ENCODE measurements at regions not wholly inside any gene's neighbourhood (a gene's known extent, or its start where the extent isn't known, plus 50 kb on each side); places are given as distances from the start of the nearest gene placed in this dataset.

GRCh38 chr6:90428514-90428913 is 131.9 kb upstream of the BACH2 start:
- no peak overlapping the region for H3K4me3 Mint-ChIP-seq
- H3K9me3 Mint-ChIP-seq = peaks cover 10 to 31% (median 19%) of the 10 kb centered on the region in 7 donors
- no peak for DNase-seq
- H3K27ac ChIP-seq (ENCODE audit: low read depth in 1 of 2, low read length in 2 of 2) = no peak overlapping the region
- H3K4me1 ChIP-seq (ENCODE audit: control insufficient read depth in 1 of 2, insufficient read depth in 2 of 2, low read length in 2 of 2) = no peaks in the 10 kb centered on the region
- WGBS (ENCODE audit: insufficient coverage) = 100% methylated on average over 1 of the region's 1 CpG
- H3K4me2 ChIP-seq (replicated peaks; ENCODE audit: extremely low read depth, low read length, poor library complexity, severe bottlenecking) = no peak overlapping the region
- H3K36me3 Mint-ChIP-seq = no peaks in the 10 kb centered on the region
- H3K27ac Mint-ChIP-seq = no peak overlapping the region
- peaks cover 6 to 21% of the 10 kb centered on the region in 2 donors for H3K9me3 ChIP-seq (replicated peaks in 1 of 2; ENCODE audit: control insufficient read depth in 1 of 2, insufficient read depth in 1 of 2, low read length in 2 of 2)
- H2AFZ ChIP-seq (ENCODE audit: insufficient read depth, low read depth, low read length, poor library complexity, severe bottlenecking) = no peak overlapping the region
- TF ChIP-seq, protein P1, sequence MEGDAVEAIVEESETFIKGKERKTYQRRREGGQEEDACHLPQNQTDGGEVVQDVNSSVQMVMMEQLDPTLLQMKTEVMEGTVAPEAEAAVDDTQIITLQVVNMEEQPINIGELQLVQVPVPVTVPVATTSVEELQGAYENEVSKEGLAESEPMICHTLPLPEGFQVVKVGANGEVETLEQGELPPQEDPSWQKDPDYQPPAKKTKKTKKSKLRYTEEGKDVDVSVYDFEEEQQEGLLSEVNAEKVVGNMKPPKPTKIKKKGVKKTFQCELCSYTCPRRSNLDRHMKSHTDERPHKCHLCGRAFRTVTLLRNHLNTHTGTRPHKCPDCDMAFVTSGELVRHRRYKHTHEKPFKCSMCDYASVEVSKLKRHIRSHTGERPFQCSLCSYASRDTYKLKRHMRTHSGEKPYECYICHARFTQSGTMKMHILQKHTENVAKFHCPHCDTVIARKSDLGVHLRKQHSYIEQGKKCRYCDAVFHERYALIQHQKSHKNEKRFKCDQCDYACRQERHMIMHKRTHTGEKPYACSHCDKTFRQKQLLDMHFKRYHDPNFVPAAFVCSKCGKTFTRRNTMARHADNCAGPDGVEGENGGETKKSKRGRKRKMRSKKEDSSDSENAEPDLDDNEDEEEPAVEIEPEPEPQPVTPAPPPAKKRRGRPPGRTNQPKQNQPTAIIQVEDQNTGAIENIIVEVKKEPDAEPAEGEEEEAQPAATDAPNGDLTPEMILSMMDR (IDR thresholded peaks at IDR 0.05) = no peak
- no peak overlapping the region for H3K9ac ChIP-seq (ENCODE audit: insufficient read depth, low read length, poor library complexity, severe bottlenecking)
- H3K4me3 ChIP-seq (replicated peaks in 1 of 3; ENCODE audit: low read depth in 2 of 3, low read length in 3 of 3) = no peak overlapping the region
- no peaks in the 10 kb centered on the region for H4K20me1 ChIP-seq (ENCODE audit: insufficient read depth, low read length)
- no peaks in the 10 kb centered on the region for H3K4me1 Mint-ChIP-seq
- no peaks in the 10 kb centered on the region for H3K36me3 ChIP-seq (replicated peaks in 1 of 2; ENCODE audit: control insufficient read depth in 1 of 2, insufficient read depth in 2 of 2, low read length in 2 of 2)
- no peaks in the 10 kb centered on the region for H3K27me3 ChIP-seq (ENCODE audit: control insufficient read depth in 2 of 2, insufficient read depth in 2 of 2, low read length in 2 of 2)
- intact Hi-C loops (cut with micrococcal nuclease) = no loop called here
- H3K79me2 ChIP-seq (ENCODE audit: insufficient read depth, low read length) = no peaks in the 10 kb centered on the region
- H3K27me3 Mint-ChIP-seq (ENCODE audit: low read depth in 3 of 3) = peaks cover 0 to 3% (median 2%) of the 10 kb centered on the region in 3 donors

DNA sequence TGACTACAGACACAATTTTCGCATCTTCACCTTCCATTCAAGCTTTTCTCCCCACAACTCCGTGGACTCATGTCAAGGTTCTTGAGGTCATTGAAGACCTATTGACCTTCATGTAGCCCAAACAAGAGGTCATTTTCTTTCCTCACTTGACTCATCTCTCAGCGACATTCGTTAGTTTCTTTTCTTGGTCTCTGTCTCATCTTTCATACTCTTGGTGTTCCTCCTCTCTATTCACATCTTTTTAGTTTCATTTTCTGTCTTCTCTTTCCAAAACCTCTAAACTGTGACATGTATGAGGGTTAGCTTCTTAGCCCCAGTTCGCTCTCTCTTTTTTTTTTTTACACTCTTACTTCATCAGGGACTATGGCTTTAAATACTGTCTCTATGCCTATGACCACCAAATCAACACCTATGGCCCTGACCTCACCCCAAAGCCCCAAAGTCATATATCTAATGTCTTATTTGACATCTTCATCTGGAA is 128.6 kb upstream of the BACH2 start:
- H3K4me3 ChIP-seq (replicated peaks in 1 of 3; ENCODE audit: low read depth in 2 of 3, low read length in 3 of 3) = no peak overlapping the region
- H3K27me3 ChIP-seq (ENCODE audit: control insufficient read depth in 2 of 2, insufficient read depth in 2 of 2, low read length in 2 of 2) = no peaks in the 10 kb centered on the region
- WGBS (ENCODE audit: insufficient coverage) = 93% methylated on average over 4 of the region's 5 CpGs
- DNase-seq = no peak
- intact Hi-C loops (cut with micrococcal nuclease) = no loop called here
- no peak overlapping the region for H3K27ac ChIP-seq (ENCODE audit: low read depth in 1 of 2, low read length in 2 of 2)
- H2AFZ ChIP-seq (ENCODE audit: insufficient read depth, low read depth, low read length, poor library complexity, severe bottlenecking) = no peak overlapping the region
- TF ChIP-seq, protein P1 (IDR thresholded peaks at IDR 0.05) = no peak
- H3K36me3 ChIP-seq (replicated peaks in 1 of 2; ENCODE audit: control insufficient read depth in 1 of 2, insufficient read depth in 2 of 2, low read length in 2 of 2) = no peaks in the 10 kb centered on the region
- peak overlapping the region in 1 of 2 donors; percentile 4 for H3K4me3 Mint-ChIP-seq
- H3K36me3 Mint-ChIP-seq = no peaks in the 10 kb centered on the region
- H3K9me3 ChIP-seq (replicated peaks in 1 of 2; ENCODE audit: control insufficient read depth in 1 of 2, insufficient read depth in 1 of 2, low read length in 2 of 2) = peaks cover 0 to 9% of the 10 kb centered on the region in 2 donors
- H3K27ac Mint-ChIP-seq = peak overlapping the region in 1 of 7 donors; percentile 7
- H3K9ac ChIP-seq (ENCODE audit: insufficient read depth, low read length, poor library complexity, severe bottlenecking) = no peak overlapping the region
- H3K4me1 ChIP-seq (ENCODE audit: control insufficient read depth in 1 of 2, insufficient read depth in 2 of 2, low read length in 2 of 2) = no peaks in the 10 kb centered on the region
- H4K20me1 ChIP-seq (ENCODE audit: insufficient read depth, low read length) = no peaks in the 10 kb centered on the region
- peaks cover 4 to 17% (median 8%) of the 10 kb centered on the region in 7 donors for H3K9me3 Mint-ChIP-seq
- H3K79me2 ChIP-seq (ENCODE audit: insufficient read depth, low read length) = no peaks in the 10 kb centered on the region
- peaks cover 0 to 4% (median 1%) of the 10 kb centered on the region in 3 donors for H3K27me3 Mint-ChIP-seq (ENCODE audit: low read depth in 3 of 3)
- H3K4me2 ChIP-seq (replicated peaks; ENCODE audit: extremely low read depth, low read length, poor library complexity, severe bottlenecking) = no peak overlapping the region
- H3K4me1 Mint-ChIP-seq = no peaks in the 10 kb centered on the region

Data from CD14-positive monocyte (primary cell).